Tibial nerve (tissue), 4 donors: ENCODE measurements at regions not wholly inside any gene's neighbourhood (a gene's known extent, or its start where the extent isn't known, plus 50 kb on each side); places are given as distances from the start of the nearest gene placed in this dataset.
A peak's percentile ranks its signal among the peaks of the same experiment; 100 is the strongest.

Experiments
- DNase-seq, 2 donors: peaks; one replicate each; pipeline ENCODE4 v3.0.0-alpha.2; 2019; ENCODE audit warnings: low spot score in 2 of 2
- H3K27ac ChIP-seq, 4 donors: fragments of 200-600 bp; sonication (generic) in 3 of 4; one replicate each; pipeline ENCODE4 v1.5.1; 2017 to 2019; ENCODE audit warnings: mild to moderate bottlenecking in 1 of 4
- H3K27me3 ChIP-seq, 2 donors: fragments of 200-600 bp; sonication (generic) in 1 of 2; one replicate each; pipeline versions ENCODE4 v1.5.1 to v1.6.0; 2017 to 2019
- H3K36me3 ChIP-seq, 3 donors: fragments of 200-600 bp; sonication (generic); one replicate each; pipeline ENCODE4 v1.5.1; 2018 to 2019
- H3K4me1 ChIP-seq, 4 donors: fragments of 200-600 bp; sonication (generic) in 3 of 4; one replicate each; pipeline ENCODE4 v1.5.1; 2017 to 2019
- H3K4me3 ChIP-seq, 4 donors: fragments of 200-600 bp; sonication (generic) in 3 of 4; one replicate each; pipeline ENCODE4 v1.5.1; 2017 to 2019; ENCODE audit warnings: mild to moderate bottlenecking in 1 of 4, moderate library complexity in 1 of 4
- H3K9me3 ChIP-seq, 4 donors: fragments of 200-600 bp; sonication (generic) in 3 of 4; one replicate each; pipeline ENCODE4 v1.5.1; 2017 to 2019
- EP300 ChIP-seq, 2 donors: sonication (generic); formaldehyde crosslinking; IDR thresholded peaks; one replicate each; pipeline ENCODE4 v1.6.1; 2017; ENCODE audit warnings: antibody characterized with exemption in 2 of 2, mild to moderate bottlenecking in 1 of 2
- POLR2A ChIP-seq, 2 donors: fragments of 450-650 bp; IDR thresholded peaks; one replicate each; pipeline ENCODE4 v1.6.1; 2017; ENCODE audit warnings: antibody characterized with exemption in 2 of 2, mild to moderate bottlenecking in 2 of 2, moderate library complexity in 2 of 2
- WGBS, 2 donors: methylation state at CpG; one replicate each; pipeline ENCODE4 v1.1.5; 2018; 5-methylcytosine and 5-hydroxymethylcytosine counted together
- TF ChIP-seq, protein P1 (sequence below), 5 experiments: fragments of 200-600 bp in 3 of 5; fragments of 450-650 bp in 2 of 5; sonication (generic) in 3 of 5; IDR thresholded peaks; one replicate each; pipeline ENCODE4 v1.5.1; 2016 to 2019; ENCODE audit warnings: antibody characterized with exemption in 5 of 5, mild to moderate bottlenecking in 3 of 5, moderate library complexity in 2 of 5

- Histone ChIP-seq H3K9me3 (peaks cover 0 to 11% (median 0%) of the 10 kb centered on the region in 4 donors), H3K4me1 (peaks cover 0 to 6% (median 0%) of the 10 kb centered on the region in 4 donors), H3K27me3 (no peaks in the 10 kb centered on the region), H3K4me3 (no peak overlapping the region), H3K36me3 (no peaks in the 10 kb centered on the region), H3K27ac (peak overlapping the region in 1 of 4 donors; percentile 52)
- no peak for DNase-seq
- no peak for TF ChIP-seq POLR2A (IDR thresholded peaks at IDR 0.05)
- TF ChIP-seq, protein P1, sequence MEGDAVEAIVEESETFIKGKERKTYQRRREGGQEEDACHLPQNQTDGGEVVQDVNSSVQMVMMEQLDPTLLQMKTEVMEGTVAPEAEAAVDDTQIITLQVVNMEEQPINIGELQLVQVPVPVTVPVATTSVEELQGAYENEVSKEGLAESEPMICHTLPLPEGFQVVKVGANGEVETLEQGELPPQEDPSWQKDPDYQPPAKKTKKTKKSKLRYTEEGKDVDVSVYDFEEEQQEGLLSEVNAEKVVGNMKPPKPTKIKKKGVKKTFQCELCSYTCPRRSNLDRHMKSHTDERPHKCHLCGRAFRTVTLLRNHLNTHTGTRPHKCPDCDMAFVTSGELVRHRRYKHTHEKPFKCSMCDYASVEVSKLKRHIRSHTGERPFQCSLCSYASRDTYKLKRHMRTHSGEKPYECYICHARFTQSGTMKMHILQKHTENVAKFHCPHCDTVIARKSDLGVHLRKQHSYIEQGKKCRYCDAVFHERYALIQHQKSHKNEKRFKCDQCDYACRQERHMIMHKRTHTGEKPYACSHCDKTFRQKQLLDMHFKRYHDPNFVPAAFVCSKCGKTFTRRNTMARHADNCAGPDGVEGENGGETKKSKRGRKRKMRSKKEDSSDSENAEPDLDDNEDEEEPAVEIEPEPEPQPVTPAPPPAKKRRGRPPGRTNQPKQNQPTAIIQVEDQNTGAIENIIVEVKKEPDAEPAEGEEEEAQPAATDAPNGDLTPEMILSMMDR (IDR thresholded peaks at IDR 0.05), result no peak
- no peak for TF ChIP-seq EP300 (IDR thresholded peaks at IDR 0.05)
- WGBS, 2 donors, result 73 to 74% methylated on average over 39 of the region's 39 CpGs
Measured at GRCh38 chr16:87140211-87141200, 176.7 kb downstream of the C16orf95 start.

DNA sequence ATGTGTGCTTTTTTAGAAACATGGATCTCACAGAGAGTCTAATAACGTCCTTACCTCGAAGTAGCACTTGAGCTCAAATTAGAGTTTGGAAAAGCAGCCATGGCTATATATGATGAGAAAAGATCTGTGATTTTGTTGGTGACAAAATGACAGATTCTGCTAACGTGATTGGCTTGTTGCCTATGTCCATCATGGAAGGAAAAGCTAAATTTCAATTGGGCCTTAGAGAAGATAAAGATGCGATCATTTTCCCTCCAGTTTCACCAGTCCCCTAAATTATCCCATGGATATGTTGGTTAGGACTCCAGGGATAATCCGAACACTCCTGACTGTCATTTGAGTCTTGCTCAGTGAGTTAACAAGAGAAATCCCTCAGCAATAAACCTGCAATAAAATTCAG, 175.8 kb downstream of the C16orf95 start:
- Histone ChIP-seq H3K27ac (no peak overlapping the region), H3K9me3 (peaks cover 0 to 11% (median 0%) of the 10 kb centered on the region in 4 donors), H3K36me3 (no peaks in the 10 kb centered on the region), H3K27me3 (no peaks in the 10 kb centered on the region), H3K4me1 (peaks cover 0 to 6% (median 0%) of the 10 kb centered on the region in 4 donors), H3K4me3 (no peak overlapping the region)
- TF ChIP-seq, protein P1 (IDR thresholded peaks at IDR 0.05), result no peak
- TF ChIP-seq POLR2A (IDR thresholded peaks at IDR 0.05), result no peak
- TF ChIP-seq EP300 (IDR thresholded peaks at IDR 0.05), result no peak
- 80 to 82% methylated on average over 5 of the region's 5 CpGs for WGBS, 2 donors
- DNase-seq, result no peak

DNA sequence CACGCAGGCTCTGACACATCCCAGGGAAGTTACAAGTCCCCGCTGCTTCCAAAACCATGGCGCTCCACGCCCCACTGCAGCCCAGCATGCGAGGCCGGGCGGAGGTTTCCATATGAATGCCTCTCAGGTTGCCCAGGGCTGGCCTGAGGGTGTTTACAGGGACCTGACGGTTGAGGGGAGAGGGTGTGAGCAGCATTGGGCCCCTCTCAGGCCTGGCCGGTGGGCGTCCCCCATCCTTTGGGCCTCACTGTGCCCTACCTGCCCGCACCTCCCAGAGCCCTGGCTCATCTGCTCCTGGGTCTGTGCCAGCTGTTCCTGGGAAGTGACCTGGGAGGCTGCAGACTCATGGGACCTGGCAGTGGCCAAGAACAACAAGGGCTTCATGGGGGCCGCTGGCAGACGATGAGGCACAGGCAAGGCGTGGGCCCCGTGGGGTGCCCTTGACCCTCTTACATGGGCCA, 173.5 kb downstream of the C16orf95 start:
- Histone ChIP-seq H3K27me3 (no peaks in the 10 kb centered on the region), H3K4me3 (no peak overlapping the region), H3K9me3 (peaks cover 0 to 5% (median 0%) of the 10 kb centered on the region in 4 donors), H3K36me3 (no peaks in the 10 kb centered on the region), H3K27ac (no peak overlapping the region), H3K4me1 (peaks cover 0 to 6% (median 0%) of the 10 kb centered on the region in 4 donors)
- 82 to 85% methylated on average over 10 to 12 of the region's 15 CpGs for WGBS, 2 donors
- TF ChIP-seq EP300 (IDR thresholded peaks at IDR 0.05) (no peak), POLR2A (IDR thresholded peaks at IDR 0.05) (no peak)
- TF ChIP-seq, protein P1 (IDR thresholded peaks at IDR 0.05), result no peak
- no peak for DNase-seq

DNA sequence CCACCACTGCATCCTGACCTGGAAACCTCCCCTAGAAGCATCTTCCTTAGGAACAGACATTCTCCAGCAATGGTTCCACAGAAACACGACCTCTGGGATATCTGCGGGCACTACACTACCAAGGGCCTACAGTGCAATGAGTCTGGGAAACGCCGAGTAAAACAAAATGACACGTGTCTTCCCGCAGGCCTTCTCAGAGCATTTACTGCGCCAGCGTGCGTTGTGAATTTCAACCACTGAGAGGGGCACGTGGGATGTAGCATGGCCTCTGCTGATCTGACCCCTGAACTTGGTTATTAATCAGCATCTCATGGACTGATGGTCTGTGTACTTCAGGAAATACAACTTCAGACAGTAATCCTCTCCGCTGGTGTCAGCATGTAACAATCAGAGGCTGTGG, 173.0 kb downstream of the C16orf95 start:
- no peak for TF ChIP-seq POLR2A (IDR thresholded peaks at IDR 0.05)
- TF ChIP-seq, protein P1 (IDR thresholded peaks at IDR 0.05), result no peak
- H3K9me3 ChIP-seq, result peaks cover 0 to 7% (median 0%) of the 10 kb centered on the region in 4 donors
- no peak for DNase-seq
- H3K27ac ChIP-seq, result no peak overlapping the region
- WGBS, 2 donors, result 84 to 90% methylated on average over 11 of the region's 11 CpGs
- H3K36me3 ChIP-seq, result no peaks in the 10 kb centered on the region
- peaks cover 0 to 6% (median 0%) of the 10 kb centered on the region in 4 donors for H3K4me1 ChIP-seq
- H3K27me3 ChIP-seq, result no peaks in the 10 kb centered on the region
- no peak overlapping the region for H3K4me3 ChIP-seq
